ENCODE measurements at regions not wholly inside any gene's neighbourhood (a gene's known extent, or its start where the extent isn't known, plus 50 kb on each side); places are given as distances from the start of the nearest gene placed in this dataset.

DNA sequence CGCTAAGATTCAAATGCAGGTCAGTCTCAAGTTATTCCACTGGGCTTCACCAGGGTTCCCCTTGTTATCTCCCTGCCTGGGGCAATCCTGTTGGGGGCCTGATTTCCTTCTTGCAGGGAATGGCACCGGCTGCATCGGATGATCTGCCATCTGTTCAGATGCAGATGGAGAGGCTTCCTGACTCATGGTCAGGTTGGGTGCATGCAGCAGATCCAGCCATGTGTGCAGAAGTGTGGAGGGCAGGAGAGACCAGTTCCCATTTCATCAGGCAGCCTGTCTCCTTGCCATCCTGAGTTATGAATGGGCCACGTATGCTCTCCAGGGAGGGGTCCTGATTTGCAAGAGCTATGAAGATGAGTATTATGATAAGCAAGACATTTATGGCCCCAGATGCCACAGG lies 161.2 kb upstream of the PLET1 start:
- TF ChIP-seq, protein P1, sequence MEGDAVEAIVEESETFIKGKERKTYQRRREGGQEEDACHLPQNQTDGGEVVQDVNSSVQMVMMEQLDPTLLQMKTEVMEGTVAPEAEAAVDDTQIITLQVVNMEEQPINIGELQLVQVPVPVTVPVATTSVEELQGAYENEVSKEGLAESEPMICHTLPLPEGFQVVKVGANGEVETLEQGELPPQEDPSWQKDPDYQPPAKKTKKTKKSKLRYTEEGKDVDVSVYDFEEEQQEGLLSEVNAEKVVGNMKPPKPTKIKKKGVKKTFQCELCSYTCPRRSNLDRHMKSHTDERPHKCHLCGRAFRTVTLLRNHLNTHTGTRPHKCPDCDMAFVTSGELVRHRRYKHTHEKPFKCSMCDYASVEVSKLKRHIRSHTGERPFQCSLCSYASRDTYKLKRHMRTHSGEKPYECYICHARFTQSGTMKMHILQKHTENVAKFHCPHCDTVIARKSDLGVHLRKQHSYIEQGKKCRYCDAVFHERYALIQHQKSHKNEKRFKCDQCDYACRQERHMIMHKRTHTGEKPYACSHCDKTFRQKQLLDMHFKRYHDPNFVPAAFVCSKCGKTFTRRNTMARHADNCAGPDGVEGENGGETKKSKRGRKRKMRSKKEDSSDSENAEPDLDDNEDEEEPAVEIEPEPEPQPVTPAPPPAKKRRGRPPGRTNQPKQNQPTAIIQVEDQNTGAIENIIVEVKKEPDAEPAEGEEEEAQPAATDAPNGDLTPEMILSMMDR (IDR thresholded peaks at IDR 0.05; ENCODE audit: low read length, missing control alignments): no peak
- no peak overlapping the region for H3K4me3 ChIP-seq (replicated peaks; ENCODE audit: low read depth, low read length)
- no peak for DNase-seq (ENCODE audit: low read depth)

DNA sequence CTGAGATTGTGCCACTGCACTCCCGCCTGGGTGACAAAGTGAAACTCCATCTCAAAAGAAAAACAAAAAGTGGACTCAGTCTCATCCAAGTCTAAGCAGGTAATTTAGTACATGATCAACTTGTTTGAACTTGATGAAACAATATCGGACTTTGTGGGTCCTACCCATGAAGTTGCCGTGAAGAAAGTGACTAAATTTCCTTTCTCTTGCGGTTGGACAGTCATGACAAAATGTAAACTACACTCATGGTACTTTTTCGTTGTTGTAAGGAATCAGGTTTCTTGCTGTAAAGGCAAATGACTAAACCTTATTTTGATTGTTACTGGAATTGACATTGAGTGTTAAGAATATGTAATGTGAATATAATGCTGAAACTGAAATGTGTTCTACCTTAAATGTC lies 164.5 kb upstream of the PLET1 start:
- TF ChIP-seq, protein P1 (IDR thresholded peaks at IDR 0.05; ENCODE audit: low read length, missing control alignments): no peak
- no peak overlapping the region for H3K4me3 ChIP-seq (replicated peaks; ENCODE audit: low read depth, low read length)
- no peak for DNase-seq (ENCODE audit: low read depth)

- TF ChIP-seq, protein P1 (IDR thresholded peaks at IDR 0.05; ENCODE audit: low read length, missing control alignments): no peak
- DNase-seq (ENCODE audit: low read depth): no peak
Observed at GRCh38 chr11:112437096-112437495, 176.4 kb upstream of the PLET1 start.

GRCh38 chr11:112439614-112440013 lies 179.0 kb upstream of the PLET1 start:
- H3K4me3 ChIP-seq (replicated peaks; ENCODE audit: low read depth, low read length): no peak overlapping the region
- TF ChIP-seq, protein P1 (IDR thresholded peaks at IDR 0.05; ENCODE audit: low read length, missing control alignments): no peak

More at GRCh38 chr11:112437096-112437495, 176.4 kb upstream of the PLET1 start:
- no peak overlapping the region for H3K4me3 ChIP-seq (replicated peaks; ENCODE audit: low read depth, low read length)

DNA sequence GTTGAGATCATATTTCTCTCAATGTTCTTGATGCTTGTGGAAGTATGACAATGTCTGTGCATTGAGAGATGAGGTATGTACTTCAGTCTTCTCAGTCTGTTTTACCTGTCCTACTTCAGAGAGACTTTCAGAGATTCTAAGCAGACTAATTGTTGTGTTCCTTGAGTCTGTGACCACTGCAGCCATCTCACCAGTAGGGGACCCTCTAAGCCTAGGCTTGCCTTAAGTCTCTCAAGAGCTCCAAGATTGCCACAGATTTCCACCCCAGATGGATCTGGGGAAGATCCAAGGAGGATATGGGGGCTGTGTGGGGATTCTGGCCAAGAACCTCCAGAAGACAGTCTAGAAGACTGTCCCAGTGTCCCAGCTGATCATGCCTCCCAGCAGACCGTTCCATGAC lies 179.9 kb upstream of the PLET1 start:
- no peak overlapping the region for H3K4me3 ChIP-seq (replicated peaks; ENCODE audit: low read depth, low read length)
- no peak for DNase-seq (ENCODE audit: low read depth)
- TF ChIP-seq, protein P1 (IDR thresholded peaks at IDR 0.05; ENCODE audit: low read length, missing control alignments): no peak

More at GRCh38 chr11:112439614-112440013, 179.0 kb upstream of the PLET1 start:
- no peak for DNase-seq (ENCODE audit: low read depth)

- TF ChIP-seq, protein P1 (IDR thresholded peaks at IDR 0.05; ENCODE audit: low read length, missing control alignments): no peak
- DNase-seq (ENCODE audit: low read depth): no peak
- H3K4me3 ChIP-seq (replicated peaks; ENCODE audit: low read depth, low read length): no peak overlapping the region
Observed at GRCh38 chr11:112448168-112448567, 187.5 kb upstream of the PLET1 start.

DNA sequence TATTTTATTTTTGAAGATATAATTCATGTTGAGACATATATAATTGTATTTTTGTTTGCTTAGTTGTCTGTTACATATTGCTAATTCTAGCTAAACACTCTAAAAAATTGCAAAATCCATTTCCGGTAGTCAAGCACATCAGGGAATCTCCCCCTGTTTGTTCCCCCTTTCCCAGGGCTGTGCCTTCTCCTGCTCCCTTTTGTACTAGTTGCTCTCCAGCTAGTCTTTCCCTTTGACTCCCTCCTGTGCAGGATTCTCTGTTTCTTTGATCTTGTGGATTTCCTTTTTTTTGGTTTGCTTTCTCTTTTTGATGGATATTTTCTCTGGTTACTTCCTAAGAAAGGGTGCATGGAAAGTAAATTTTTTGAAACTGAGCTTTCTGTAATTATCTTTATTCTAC lies 188.1 kb upstream of the PLET1 start:
- TF ChIP-seq, protein P1 (IDR thresholded peaks at IDR 0.05; ENCODE audit: low read length, missing control alignments): no peak
- no peak overlapping the region for H3K4me3 ChIP-seq (replicated peaks; ENCODE audit: low read depth, low read length)
- DNase-seq (ENCODE audit: low read depth): no peak
